ENCODE measurements at regions not wholly inside any gene's neighbourhood (a gene's known extent, or its start where the extent isn't known, plus 50 kb on each side); places are given as distances from the start of the nearest gene placed in this dataset.
"Not testable (repeated sequence)": the region's sequence is repeated elsewhere in the genome, so short reads cannot be mapped to it uniquely, and the experiment has no call there.

GRCh38 chr5:25295067-25295466 lies 650.3 kb upstream of the CDH10 start:
- no peak overlapping the region for H3K27ac Mint-ChIP-seq (ENCODE audit: unreplicated experiment)
- no peak for DNase-seq (ENCODE audit: low read depth, low spot score)

GRCh38 chr5:25289766-25290165 lies 645.0 kb upstream of the CDH10 start:
- not testable (repeated sequence) for H3K36me3 Mint-ChIP-seq (ENCODE audit: low read depth); H3K4me3 Mint-ChIP-seq; H3K27ac Mint-ChIP-seq (ENCODE audit: unreplicated experiment); H3K27me3 Mint-ChIP-seq (ENCODE audit: low read depth); H3K9me3 Mint-ChIP-seq; DNase-seq (ENCODE audit: low read depth, low spot score); H3K4me1 Mint-ChIP-seq

More at GRCh38 chr5:25295067-25295466, 650.3 kb upstream of the CDH10 start:
- Mint-ChIP-seq H3K4me3 (no peak overlapping the region), H3K36me3 (ENCODE audit: low read depth) (no peaks in the 10 kb centered on the region), H3K9me3 (no peaks in the 10 kb centered on the region), H3K4me1 (no peaks in the 10 kb centered on the region), H3K27me3 (ENCODE audit: low read depth) (no peaks in the 10 kb centered on the region)
- no peak for TF ChIP-seq CTCF (conservative IDR thresholded peaks at IDR 0.05)

GRCh38 chr5:25286319-25286718 lies 641.5 kb upstream of the CDH10 start:
- Mint-ChIP-seq H3K4me1 (no peaks in the 10 kb centered on the region), H3K27ac (ENCODE audit: unreplicated experiment) (no peak overlapping the region), H3K4me3 (no peak overlapping the region), H3K9me3 (no peaks in the 10 kb centered on the region), H3K27me3 (ENCODE audit: low read depth) (no peaks in the 10 kb centered on the region), H3K36me3 (ENCODE audit: low read depth) (no peaks in the 10 kb centered on the region)
- no peak for DNase-seq (ENCODE audit: low read depth, low spot score)
- no peak for TF ChIP-seq CTCF (conservative IDR thresholded peaks at IDR 0.05)

- H3K9me3 Mint-ChIP-seq = peaks cover under 1% of the 10 kb centered on the region
- DNase-seq (ENCODE audit: low read depth, low spot score) = no peak
- H3K27me3 Mint-ChIP-seq (ENCODE audit: low read depth) = no peaks in the 10 kb centered on the region
- H3K27ac Mint-ChIP-seq (ENCODE audit: unreplicated experiment) = no peak overlapping the region
- no peaks in the 10 kb centered on the region for H3K36me3 Mint-ChIP-seq (ENCODE audit: low read depth)
- no peak for TF ChIP-seq CTCF (conservative IDR thresholded peaks at IDR 0.05)
- H3K4me1 Mint-ChIP-seq = no peaks in the 10 kb centered on the region
- no peak overlapping the region for H3K4me3 Mint-ChIP-seq
Measured at GRCh38 chr5:25285136-25285535, 640.4 kb upstream of the CDH10 start.

GRCh38 chr5:25263507-25263906 lies 618.7 kb upstream of the CDH10 start:
- not testable (repeated sequence) for H3K4me1 Mint-ChIP-seq; H3K36me3 Mint-ChIP-seq (ENCODE audit: low read depth); H3K4me3 Mint-ChIP-seq; DNase-seq (ENCODE audit: low read depth, low spot score); H3K27ac Mint-ChIP-seq (ENCODE audit: unreplicated experiment); H3K27me3 Mint-ChIP-seq (ENCODE audit: low read depth)
- peaks cover 11% of the 10 kb centered on the region for H3K9me3 Mint-ChIP-seq

GRCh38 chr5:25262221-25262620 lies 617.4 kb upstream of the CDH10 start:
- H3K4me3 Mint-ChIP-seq = no peak overlapping the region
- no peak for DNase-seq (ENCODE audit: low read depth, low spot score)
- peaks cover 10% of the 10 kb centered on the region for H3K9me3 Mint-ChIP-seq
- no peaks in the 10 kb centered on the region for H3K27me3 Mint-ChIP-seq (ENCODE audit: low read depth)
- H3K36me3 Mint-ChIP-seq (ENCODE audit: low read depth) = no peaks in the 10 kb centered on the region
- no peaks in the 10 kb centered on the region for H3K4me1 Mint-ChIP-seq
- H3K27ac Mint-ChIP-seq (ENCODE audit: unreplicated experiment) = no peak overlapping the region
- TF ChIP-seq CTCF (conservative IDR thresholded peaks at IDR 0.05) = no peak

- Mint-ChIP-seq H3K27me3 (ENCODE audit: low read depth) (no peaks in the 10 kb centered on the region), H3K4me3 (no peak overlapping the region), H3K36me3 (ENCODE audit: low read depth) (no peaks in the 10 kb centered on the region), H3K4me1 (no peaks in the 10 kb centered on the region), H3K9me3 (peaks cover 2% of the 10 kb centered on the region), H3K27ac (ENCODE audit: unreplicated experiment) (no peak overlapping the region)
- DNase-seq (ENCODE audit: low read depth, low spot score) = no peak
- no peak for TF ChIP-seq CTCF (conservative IDR thresholded peaks at IDR 0.05)
Measured at GRCh38 chr5:25255128-25255527, 610.4 kb upstream of the CDH10 start.

Data from neural crest cell (in vitro differentiated cells).